ENCODE measurements at regions not wholly inside any gene's neighbourhood (a gene's known extent, or its start where the extent isn't known, plus 50 kb on each side); places are given as distances from the start of the nearest gene placed in this dataset.

DNA sequence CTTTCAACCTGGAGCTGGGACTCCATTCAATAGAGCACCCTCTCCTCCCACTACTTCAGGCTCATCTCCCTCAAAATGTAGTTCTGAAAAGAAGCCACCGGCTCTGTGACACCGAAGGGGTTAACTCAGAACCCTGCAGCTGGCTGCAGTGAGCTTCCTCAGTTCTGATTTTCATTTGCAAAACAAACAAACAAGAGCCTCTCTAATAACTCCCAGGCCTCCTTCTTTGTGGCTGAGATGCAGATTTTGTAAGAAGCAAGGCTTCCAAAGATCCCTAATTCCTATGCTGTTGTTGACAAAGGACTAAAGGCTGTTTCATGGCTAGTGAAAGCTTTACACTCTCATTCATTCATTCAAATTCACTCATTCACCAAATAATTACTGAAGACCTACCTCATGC, 333.4 kb upstream of the TBX3 start:
- DNase-seq (ENCODE audit: low spot score) = no peak

DNA sequence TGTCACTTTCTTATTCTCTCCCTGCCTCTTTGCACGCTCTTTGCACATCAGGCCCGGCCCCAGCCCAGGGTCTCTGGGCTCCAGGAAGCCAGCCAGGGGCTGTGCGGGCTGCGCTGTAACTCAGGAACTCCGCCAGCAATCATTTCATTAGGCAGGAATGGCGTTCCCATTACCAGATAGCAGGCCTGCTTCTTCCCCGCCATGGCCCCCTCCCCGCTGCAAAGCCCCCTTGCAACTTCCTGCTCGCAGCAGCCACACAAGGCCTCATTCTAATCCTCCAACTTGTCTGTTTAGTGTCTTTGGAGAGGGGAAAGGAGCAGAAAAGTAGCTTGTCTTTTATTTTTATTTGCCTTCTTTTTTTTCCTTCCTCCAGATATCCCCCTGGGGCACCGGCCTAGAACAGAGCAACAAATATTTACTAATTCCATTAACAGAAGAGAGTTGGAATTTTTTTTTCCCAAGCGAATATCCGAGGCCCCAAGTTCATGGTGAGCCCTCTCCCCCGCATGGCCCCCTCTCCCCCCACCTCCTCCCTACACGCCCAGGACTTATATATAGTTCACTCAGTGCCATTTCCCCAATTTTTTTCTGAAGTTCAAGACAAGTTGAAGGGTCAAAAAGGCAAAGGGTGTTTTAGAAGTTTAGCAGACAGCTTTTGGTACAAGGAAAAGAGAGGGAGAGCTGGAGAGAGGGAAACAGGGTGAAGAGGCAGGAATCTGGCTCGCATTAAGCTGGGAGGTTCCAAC, 329.4 kb upstream of the TBX3 start:
- no peak for DNase-seq (ENCODE audit: low spot score)

DNA sequence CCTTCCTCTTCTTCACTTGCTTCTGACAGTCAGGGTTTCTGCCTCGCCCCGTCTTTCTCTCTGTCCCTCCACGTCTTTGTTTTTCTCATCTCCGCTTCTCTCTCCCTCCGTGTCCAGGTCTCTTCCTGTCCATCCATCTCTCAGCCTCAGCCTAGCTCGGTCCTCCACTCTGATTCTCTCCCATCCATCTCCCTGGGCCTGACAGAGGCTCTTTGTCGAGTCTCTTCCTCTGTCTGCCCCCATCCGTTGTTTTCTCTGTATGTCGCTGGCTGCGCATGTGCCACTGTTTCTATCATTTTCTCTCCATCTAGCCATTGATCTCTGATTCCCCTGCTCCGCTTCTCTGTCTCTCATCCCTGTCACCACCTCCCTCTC, 328.9 kb upstream of the TBX3 start:
- DNase-seq (ENCODE audit: low spot score) = no peak

GRCh38 chr12:115011703-115012102, 327.7 kb upstream of the TBX3 start:
- no peak for DNase-seq (ENCODE audit: low spot score)

DNA sequence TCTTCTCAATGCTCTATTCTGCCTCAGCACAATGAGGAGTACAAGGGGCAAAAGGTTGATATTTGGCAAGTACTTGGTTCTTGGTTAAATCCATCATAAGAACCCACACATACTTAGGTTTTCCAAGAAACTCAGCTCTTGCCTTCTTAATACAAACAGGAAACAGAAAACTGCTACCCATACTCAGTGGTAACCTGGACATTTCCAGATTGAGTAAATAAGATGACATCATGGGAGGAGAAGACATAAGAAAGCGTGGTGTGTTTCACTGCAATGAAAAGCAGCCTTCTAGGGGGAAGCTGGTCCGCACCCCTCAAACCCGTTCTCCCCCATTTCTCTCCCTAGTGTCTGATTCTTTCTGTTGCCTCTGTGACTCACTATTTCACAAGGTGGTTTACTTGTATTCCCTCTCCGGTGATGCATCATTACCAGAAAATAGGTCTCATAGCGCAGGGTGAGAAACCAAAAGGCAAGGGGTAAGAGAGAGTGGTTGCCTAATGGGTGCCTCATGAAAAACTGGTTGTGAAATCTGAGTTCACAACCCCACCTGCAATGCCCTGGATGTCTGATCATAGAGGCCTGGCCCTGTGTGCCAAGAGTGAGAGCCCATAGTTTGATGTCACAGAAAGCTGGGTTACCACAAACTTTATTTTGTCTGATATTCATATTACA, 326.5 kb upstream of the TBX3 start:
- DNase-seq (ENCODE audit: low spot score) = no peak

GRCh38 chr12:115008929-115009328, 325.0 kb upstream of the TBX3 start:
- DNase-seq (ENCODE audit: low spot score) = no peak

GRCh38 chr12:115004470-115005146, 320.6 kb upstream of the TBX3 start:
- no peak for DNase-seq (ENCODE audit: low spot score)

GRCh38 chr12:115002434-115002833, 318.5 kb upstream of the TBX3 start:
- no peak for DNase-seq (ENCODE audit: low spot score)

DNA sequence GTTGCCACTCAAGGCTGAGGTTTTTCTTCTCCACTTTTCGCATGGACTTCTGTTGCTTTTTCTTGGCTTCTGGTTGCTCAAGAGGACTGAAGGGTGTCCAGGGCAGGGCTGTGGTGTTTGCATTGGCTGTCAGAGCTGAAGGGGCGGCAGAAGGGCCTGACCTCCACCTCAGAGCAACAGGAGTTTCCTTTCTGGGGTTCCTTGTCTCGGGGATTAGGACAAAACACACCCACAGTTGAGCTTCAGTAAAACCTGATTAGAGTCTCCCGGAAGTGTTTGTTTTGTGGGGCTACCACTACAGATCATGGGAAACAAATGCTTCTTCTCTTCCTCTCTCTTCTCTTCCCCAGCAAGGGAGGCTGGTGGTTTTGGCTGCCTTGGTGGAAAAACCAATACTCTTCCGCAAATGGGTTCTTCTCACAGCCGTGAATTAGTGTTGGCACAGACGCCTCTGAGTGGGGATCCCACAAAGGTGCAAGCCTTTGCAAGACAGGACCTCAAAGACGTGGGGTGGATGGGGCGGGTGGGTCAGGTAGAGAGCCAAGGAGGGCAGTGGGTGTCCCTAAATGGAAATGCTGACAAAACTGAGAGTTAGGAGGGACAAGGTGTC, 317.7 kb upstream of the TBX3 start:
- DNase-seq (ENCODE audit: low spot score) = no peak

DNA sequence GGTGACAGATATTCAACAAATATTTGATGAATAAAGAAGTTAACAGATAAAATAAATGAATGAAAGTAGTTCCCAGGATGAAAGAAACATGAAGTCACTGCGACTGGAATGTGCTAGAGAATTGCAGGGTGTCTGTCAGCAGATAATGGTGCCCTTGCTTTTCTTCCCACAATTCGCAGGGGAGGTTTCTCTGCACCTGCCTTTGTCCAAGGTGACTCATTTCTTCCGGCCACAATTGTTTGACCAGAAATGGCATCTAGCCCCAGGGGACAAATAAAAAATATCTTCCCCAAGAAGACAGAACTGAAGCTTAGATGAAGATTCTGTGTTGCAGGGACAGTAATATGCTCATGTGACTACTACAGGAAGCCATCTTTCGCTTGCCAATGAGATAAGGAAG, 316.1 kb upstream of the TBX3 start:
- no peak for DNase-seq (ENCODE audit: low spot score)

DNA sequence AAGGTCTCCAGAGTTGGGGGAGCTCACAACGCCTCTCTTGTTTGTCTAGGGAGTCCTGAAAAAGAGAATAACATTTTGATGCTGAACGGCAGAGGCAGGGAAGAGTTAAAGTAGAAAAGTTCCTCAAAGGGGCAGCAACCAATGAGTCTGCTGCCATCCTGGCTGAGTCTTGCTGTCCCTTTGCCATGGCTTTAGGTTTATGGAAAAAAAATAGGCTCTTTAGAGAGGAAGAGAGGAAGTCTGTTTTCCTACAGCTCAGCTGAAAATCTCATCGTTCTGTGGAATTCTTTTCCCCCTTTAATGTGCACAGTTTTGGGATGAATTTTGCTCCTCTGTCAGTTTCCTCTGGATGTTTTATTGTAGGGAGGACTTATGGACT, 314.8 kb upstream of the TBX3 start:
- no peak for DNase-seq (ENCODE audit: low spot score)

- no peak for DNase-seq (ENCODE audit: low spot score)
These were observed 314.3 kb upstream of the TBX3 start for GRCh38 chr12:114998118-114998749.

DNA sequence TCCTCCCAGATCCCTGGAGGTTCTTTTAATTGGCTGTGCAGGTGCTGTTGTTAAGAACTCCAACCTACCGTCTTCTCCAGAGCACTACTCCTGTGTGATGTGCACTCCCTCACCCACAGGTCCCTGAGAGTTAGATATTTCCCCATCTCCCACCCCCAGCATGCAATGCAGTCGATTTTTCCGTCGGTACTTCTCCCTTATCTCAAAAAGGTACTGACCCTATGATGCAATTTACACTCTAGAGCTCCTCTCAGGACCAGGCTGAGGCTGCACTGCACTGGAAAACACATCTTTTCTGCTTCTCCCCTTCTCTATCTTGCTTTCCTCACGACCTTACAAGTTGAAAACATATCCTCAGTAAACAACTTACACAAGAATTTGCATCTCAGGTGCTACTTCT, 312.4 kb upstream of the TBX3 start:
- DNase-seq (ENCODE audit: low spot score) = no peak

DNA sequence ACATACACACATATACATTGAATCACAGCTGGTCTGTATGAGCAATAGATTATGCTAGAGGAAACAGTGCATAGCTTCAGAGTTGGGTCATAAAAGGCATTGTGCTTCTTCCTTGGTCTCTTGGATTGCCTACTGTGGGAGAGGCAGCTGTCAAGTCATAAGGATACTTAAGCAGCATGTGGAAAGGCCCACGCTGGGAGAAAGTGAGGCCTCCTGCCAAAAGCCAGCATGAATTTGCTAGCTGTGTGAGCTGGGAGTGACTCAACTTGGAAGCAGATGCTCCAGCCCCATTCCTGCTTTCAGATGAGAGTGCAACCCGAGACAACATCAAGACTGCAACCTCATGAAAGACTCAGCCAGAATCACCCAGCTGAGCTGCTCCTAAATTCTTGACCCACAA, 311.9 kb upstream of the TBX3 start:
- no peak for DNase-seq (ENCODE audit: low spot score)

- no peak for DNase-seq (ENCODE audit: low spot score)
These were observed 309.2 kb upstream of the TBX3 start for GRCh38 chr12:114993165-114993564.

- no peak for DNase-seq (ENCODE audit: low spot score)
These were observed 308.5 kb upstream of the TBX3 start for GRCh38 chr12:114992443-114992842.

DNA sequence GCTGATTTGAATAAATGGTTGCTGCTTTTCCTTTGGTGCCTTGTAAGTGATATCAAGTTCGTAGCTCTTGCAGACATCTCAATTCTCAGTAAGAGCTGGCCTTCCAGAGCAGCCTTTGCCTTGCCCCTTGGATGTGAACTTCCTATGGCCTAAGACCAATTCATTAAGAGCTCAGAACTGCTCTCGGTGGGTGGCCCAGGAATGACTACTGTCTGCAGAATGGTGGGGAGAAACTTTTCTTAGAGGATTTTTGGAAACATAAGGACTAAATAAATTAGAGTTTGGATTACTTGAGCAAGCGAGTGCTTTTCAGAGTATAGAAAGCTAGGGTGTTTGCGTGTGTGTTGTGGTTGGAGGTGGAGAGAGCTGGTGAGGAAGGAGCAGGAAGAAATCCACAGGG, 306.4 kb upstream of the TBX3 start:
- DNase-seq (ENCODE audit: low spot score) = no peak

DNA sequence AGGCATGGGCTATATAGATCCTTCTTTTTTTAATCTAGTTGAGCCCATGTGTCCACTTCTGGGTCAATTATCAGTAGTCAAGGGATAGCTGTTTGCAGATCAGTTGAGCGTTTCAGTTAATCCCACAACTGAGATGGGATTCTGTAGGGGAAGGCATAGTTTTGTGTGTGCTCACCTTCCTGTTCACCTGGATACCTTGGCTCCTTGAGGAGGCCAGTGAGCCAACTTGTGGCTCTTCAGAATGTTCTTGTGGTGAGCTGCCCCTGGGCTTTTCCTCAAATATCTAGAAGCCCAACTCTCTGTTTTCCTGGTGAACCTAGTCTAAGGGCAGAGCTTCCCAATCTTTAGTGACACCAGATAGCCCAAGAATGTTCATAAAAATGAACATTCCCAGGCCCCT, 302.9 kb upstream of the TBX3 start:
- no peak for DNase-seq (ENCODE audit: low spot score)

DNA sequence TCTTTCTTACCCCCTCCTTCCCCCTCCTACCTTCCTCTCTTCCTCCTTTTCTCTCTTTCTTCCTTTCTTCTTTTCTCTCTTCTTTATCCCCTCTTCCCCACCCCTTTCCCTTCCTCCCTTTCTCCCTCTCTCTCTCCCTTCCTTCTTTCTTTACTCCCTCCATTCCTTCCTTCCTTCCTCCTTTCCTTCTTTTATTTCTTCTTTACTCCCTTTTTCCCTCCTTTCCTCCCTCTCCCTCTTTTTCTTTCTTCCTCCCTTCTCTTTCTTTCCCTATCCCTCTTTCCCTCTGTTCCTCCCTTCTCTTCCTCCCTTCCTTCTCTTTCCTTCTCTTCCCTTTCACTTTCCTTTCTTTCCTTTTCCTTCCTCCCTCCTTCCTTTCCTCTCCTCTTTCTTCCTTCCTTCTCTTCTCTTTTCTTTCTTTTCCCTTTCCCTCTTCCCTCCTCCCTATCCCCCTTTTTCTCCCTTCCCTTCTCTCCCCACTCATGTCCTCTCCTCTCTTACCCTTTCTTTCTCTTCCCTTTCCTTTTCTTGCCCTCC, 302.3 kb upstream of the TBX3 start:
- DNase-seq (ENCODE audit: low spot score) = no peak

DNA sequence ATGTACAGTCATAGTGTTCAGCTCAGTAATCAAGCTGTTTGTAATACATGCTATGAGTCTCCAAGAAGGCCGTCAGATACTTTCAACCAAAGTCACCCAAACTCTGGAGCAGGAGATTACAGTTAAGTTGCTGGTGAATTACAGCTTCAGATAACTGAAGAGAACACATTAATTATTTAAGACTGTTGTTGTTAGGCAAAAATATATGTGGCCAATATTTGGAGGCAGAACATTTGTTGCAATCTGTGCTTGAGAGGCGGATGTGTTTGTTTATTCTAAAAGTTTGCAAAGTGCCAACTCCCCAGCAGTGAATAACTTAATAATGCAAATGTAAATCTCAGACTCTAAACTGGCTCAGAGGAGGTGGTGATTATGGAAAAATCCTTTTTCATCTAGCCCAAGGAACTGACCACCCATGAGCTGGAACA, 300.7 kb upstream of the TBX3 start:
- DNase-seq (ENCODE audit: low spot score) = no peak

DNA sequence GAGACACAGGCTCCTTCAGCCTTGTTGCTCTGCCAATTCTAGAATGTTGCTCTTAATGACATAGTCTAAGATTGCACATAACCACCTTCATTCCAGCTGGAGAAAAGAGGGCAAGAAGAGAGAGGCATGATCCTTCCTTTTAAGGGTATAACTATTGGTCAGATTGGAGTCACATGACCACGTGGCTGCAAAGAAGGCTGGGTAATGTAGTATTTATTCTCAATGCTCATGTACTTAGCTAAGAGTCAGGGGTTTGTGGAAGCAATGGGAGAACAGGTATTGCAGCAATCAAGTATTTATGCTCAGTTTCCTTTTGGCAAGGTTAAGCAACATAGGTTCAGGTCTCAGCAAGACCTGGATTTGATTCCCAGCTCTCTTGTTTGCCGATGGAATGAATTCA, 298.8 kb upstream of the TBX3 start:
- DNase-seq (ENCODE audit: low spot score) = no peak

- DNase-seq (ENCODE audit: low spot score) = no peak
These were observed 297.1 kb upstream of the TBX3 start for GRCh38 chr12:114981036-114981435.

All from ecto neural progenitor cell (in vitro differentiated cells).